Stimulated activated naive B cell treated with anti-CD40 and anti-IgM and Interleukin-4, amounts not matched to agents 10 μg/mL and 1 μg/mL and 100 μg/mL, for 72 hours (primary cell): ENCODE measurements at regions not wholly inside any gene's neighbourhood (a gene's known extent, or its start where the extent isn't known, plus 50 kb on each side); places are given as distances from the start of the nearest gene placed in this dataset.
"Not testable (repeated sequence)": the region's sequence is repeated elsewhere in the genome, so short reads cannot be mapped to it uniquely, and the experiment has no call there.

Experiments
- ATAC-seq, 2 donors: fragments of 150-1000 bp; cut with Tn5 transposase; replicated peaks; 2 replicates each; pipeline ENCODE4 v1.10.0; 2021; ENCODE audit warnings: moderate library complexity in 1 of 2
- DNase-seq: peaks from one replicate; pipeline ENCODE4 v3.0.0; 2021
- H3K27ac Mint-ChIP-seq: one replicate; pipeline ENCODE4 v1.8.0; 2022; ENCODE audit warnings: mild to moderate bottlenecking, mixed read lengths
- H3K27me3 Mint-ChIP-seq, 2 donors: one replicate each; pipeline ENCODE4 v1.8.0; 2022; ENCODE audit warnings: mixed read lengths in 2 of 2
- H3K36me3 Mint-ChIP-seq, 2 donors: one replicate each; pipeline ENCODE4 v1.8.0; 2022; ENCODE audit warnings: mixed read lengths in 2 of 2, mild to moderate bottlenecking in 1 of 2
- H3K4me1 Mint-ChIP-seq, 2 donors: one replicate each; pipeline ENCODE4 v1.8.0; 2022; ENCODE audit warnings: mixed read lengths in 2 of 2, mild to moderate bottlenecking in 1 of 2
- H3K4me3 Mint-ChIP-seq, 2 donors: one replicate each; pipeline ENCODE4 v1.8.0; 2022; ENCODE audit warnings: mild to moderate bottlenecking in 2 of 2, mixed read lengths in 2 of 2, moderate library complexity in 1 of 2
- H3K9me3 Mint-ChIP-seq, 2 donors: one replicate each; pipeline ENCODE4 v1.8.0; 2022; ENCODE audit warnings: mixed read lengths in 2 of 2, mild to moderate bottlenecking in 1 of 2

- H3K36me3 Mint-ChIP-seq: no peaks in the 10 kb centered on the region
- H3K4me3 Mint-ChIP-seq: no peak overlapping the region
- peaks cover 0 to 9% of the 10 kb centered on the region in 2 donors for H3K9me3 Mint-ChIP-seq
- H3K27me3 Mint-ChIP-seq: no peaks in the 10 kb centered on the region
- DNase-seq (no peak), ATAC-seq (no peak)
- no peaks in the 10 kb centered on the region for H3K4me1 Mint-ChIP-seq
- H3K27ac Mint-ChIP-seq: no peak overlapping the region
Measured at GRCh38 chr2:139454251-139454650, 674.1 kb upstream of the NXPH2 start.

GRCh38 chr2:139439100-139439499, 658.9 kb upstream of the NXPH2 start:
- Mint-ChIP-seq H3K9me3 (peaks cover 0 to 2% of the 10 kb centered on the region in 2 donors), H3K4me3 (no peak overlapping the region), H3K27me3 (no peaks in the 10 kb centered on the region), H3K27ac (no peak overlapping the region), H3K36me3 (no peaks in the 10 kb centered on the region), H3K4me1 (no peaks in the 10 kb centered on the region)
- DNase-seq (no peak), ATAC-seq (no peak)

GRCh38 chr2:139438478-139438877, 658.3 kb upstream of the NXPH2 start:
- DNase-seq (no peak), ATAC-seq (no peak)
- H3K36me3 Mint-ChIP-seq: no peaks in the 10 kb centered on the region
- H3K4me1 Mint-ChIP-seq: no peaks in the 10 kb centered on the region
- H3K27ac Mint-ChIP-seq: no peak overlapping the region
- H3K9me3 Mint-ChIP-seq: peaks cover 0 to 2% of the 10 kb centered on the region in 2 donors
- no peak overlapping the region for H3K4me3 Mint-ChIP-seq
- H3K27me3 Mint-ChIP-seq: no peaks in the 10 kb centered on the region

- Mint-ChIP-seq H3K27ac (no peak overlapping the region), H3K4me1 (no peaks in the 10 kb centered on the region), H3K36me3 (no peaks in the 10 kb centered on the region), H3K9me3 (peaks cover 0 to 2% of the 10 kb centered on the region in 2 donors), H3K27me3 (no peaks in the 10 kb centered on the region), H3K4me3 (no peak overlapping the region)
- DNase-seq (no peak), ATAC-seq (no peak)
Measured at GRCh38 chr2:139427164-139427563, 647.0 kb upstream of the NXPH2 start.

- no peak overlapping the region for H3K4me3 Mint-ChIP-seq
Measured at GRCh38 chr2:139424101-139424500, 643.9 kb upstream of the NXPH2 start.

GRCh38 chr2:139411236-139411635, 631.0 kb upstream of the NXPH2 start:
- no peak for ATAC-seq
- Mint-ChIP-seq H3K4me3 (no peak overlapping the region), H3K4me1 (no peaks in the 10 kb centered on the region), H3K36me3 (no peaks in the 10 kb centered on the region), H3K27me3 (no peaks in the 10 kb centered on the region), H3K27ac (no peak overlapping the region), H3K9me3 (peaks cover 0 to 5% of the 10 kb centered on the region in 2 donors)
- DNase-seq: no peak

More at GRCh38 chr2:139424101-139424500, 643.9 kb upstream of the NXPH2 start:
- no peaks in the 10 kb centered on the region for H3K27me3 Mint-ChIP-seq
- no peak overlapping the region for H3K27ac Mint-ChIP-seq
- no peaks in the 10 kb centered on the region for H3K4me1 Mint-ChIP-seq
- no peaks in the 10 kb centered on the region for H3K36me3 Mint-ChIP-seq
- DNase-seq (no peak), ATAC-seq (no peak)
- peaks cover 0 to 4% of the 10 kb centered on the region in 2 donors for H3K9me3 Mint-ChIP-seq

GRCh38 chr2:139410833-139411174, 630.6 kb upstream of the NXPH2 start:
- H3K9me3 Mint-ChIP-seq, ATAC-seq, H3K4me1 Mint-ChIP-seq, H3K27me3 Mint-ChIP-seq, DNase-seq, H3K4me3 Mint-ChIP-seq, H3K27ac Mint-ChIP-seq, H3K36me3 Mint-ChIP-seq: not testable (repeated sequence)

GRCh38 chr2:139410147-139410832, 630.1 kb upstream of the NXPH2 start:
- H3K4me3 Mint-ChIP-seq, H3K9me3 Mint-ChIP-seq, H3K27ac Mint-ChIP-seq, ATAC-seq, H3K27me3 Mint-ChIP-seq, H3K4me1 Mint-ChIP-seq, H3K36me3 Mint-ChIP-seq, DNase-seq: not testable (repeated sequence)

- ATAC-seq (no peak), DNase-seq (no peak)
- no peaks in the 10 kb centered on the region for H3K27me3 Mint-ChIP-seq
- no peak overlapping the region for H3K27ac Mint-ChIP-seq
- no peak overlapping the region for H3K4me3 Mint-ChIP-seq
- H3K9me3 Mint-ChIP-seq: peaks cover 0 to 4% of the 10 kb centered on the region in 2 donors
- no peaks in the 10 kb centered on the region for H3K36me3 Mint-ChIP-seq
- H3K4me1 Mint-ChIP-seq: no peaks in the 10 kb centered on the region
Measured at GRCh38 chr2:139409212-139409611, 629.0 kb upstream of the NXPH2 start.

- H3K27me3 Mint-ChIP-seq: no peaks in the 10 kb centered on the region
- H3K4me3 Mint-ChIP-seq: no peak overlapping the region
- ATAC-seq: no peak
- H3K36me3 Mint-ChIP-seq: no peaks in the 10 kb centered on the region
- H3K9me3 Mint-ChIP-seq: peaks cover 0 to 5% of the 10 kb centered on the region in 2 donors
- H3K27ac Mint-ChIP-seq: no peak overlapping the region
- H3K4me1 Mint-ChIP-seq: no peaks in the 10 kb centered on the region
- DNase-seq: no peak
Measured at GRCh38 chr2:139403948-139404347, 623.8 kb upstream of the NXPH2 start.

- DNase-seq (no peak), ATAC-seq (no peak)
- Mint-ChIP-seq H3K4me1 (no peaks in the 10 kb centered on the region), H3K36me3 (no peaks in the 10 kb centered on the region), H3K9me3 (peaks cover 3 to 4% of the 10 kb centered on the region in 2 donors), H3K4me3 (no peak overlapping the region), H3K27ac (no peak overlapping the region), H3K27me3 (no peaks in the 10 kb centered on the region)
Measured at GRCh38 chr2:139394801-139395200, 614.6 kb upstream of the NXPH2 start.

GRCh38 chr2:139389391-139389790, 609.2 kb upstream of the NXPH2 start:
- H3K36me3 Mint-ChIP-seq: no peaks in the 10 kb centered on the region
- no peak overlapping the region for H3K4me3 Mint-ChIP-seq
- H3K27me3 Mint-ChIP-seq: no peaks in the 10 kb centered on the region
- peaks cover 0 to 3% of the 10 kb centered on the region in 2 donors for H3K9me3 Mint-ChIP-seq
- DNase-seq (no peak), ATAC-seq (no peak)
- H3K27ac Mint-ChIP-seq: no peak overlapping the region
- H3K4me1 Mint-ChIP-seq: no peaks in the 10 kb centered on the region

- DNase-seq (no peak), ATAC-seq (no peak)
- H3K27me3 Mint-ChIP-seq: no peaks in the 10 kb centered on the region
- no peak overlapping the region for H3K27ac Mint-ChIP-seq
- no peaks in the 10 kb centered on the region for H3K36me3 Mint-ChIP-seq
- H3K4me3 Mint-ChIP-seq: no peak overlapping the region
- no peaks in the 10 kb centered on the region for H3K4me1 Mint-ChIP-seq
- H3K9me3 Mint-ChIP-seq: peaks cover 0 to 3% of the 10 kb centered on the region in 2 donors
Measured at GRCh38 chr2:139386401-139386800, 606.2 kb upstream of the NXPH2 start.

GRCh38 chr2:139383532-139383931, 603.3 kb upstream of the NXPH2 start:
- H3K4me1 Mint-ChIP-seq: no peaks in the 10 kb centered on the region
- DNase-seq (no peak), ATAC-seq (no peak)
- no peak overlapping the region for H3K27ac Mint-ChIP-seq
- H3K27me3 Mint-ChIP-seq: no peaks in the 10 kb centered on the region
- H3K9me3 Mint-ChIP-seq: peaks cover 0 to 5% of the 10 kb centered on the region in 2 donors
- H3K36me3 Mint-ChIP-seq: no peaks in the 10 kb centered on the region
- no peak overlapping the region for H3K4me3 Mint-ChIP-seq

- no peaks in the 10 kb centered on the region for H3K27me3 Mint-ChIP-seq
- no peaks in the 10 kb centered on the region for H3K4me1 Mint-ChIP-seq
- H3K27ac Mint-ChIP-seq: no peak overlapping the region
- H3K9me3 Mint-ChIP-seq: peaks cover 0 to 5% of the 10 kb centered on the region in 2 donors
- ATAC-seq: no peak
- H3K36me3 Mint-ChIP-seq: no peaks in the 10 kb centered on the region
- H3K4me3 Mint-ChIP-seq: no peak overlapping the region
- no peak for DNase-seq
Measured at GRCh38 chr2:139380051-139380450, 599.9 kb upstream of the NXPH2 start.

- no peak overlapping the region for H3K4me3 Mint-ChIP-seq
- H3K27ac Mint-ChIP-seq: no peak overlapping the region
- H3K27me3 Mint-ChIP-seq: no peaks in the 10 kb centered on the region
- H3K36me3 Mint-ChIP-seq: no peaks in the 10 kb centered on the region
- ATAC-seq (no peak), DNase-seq (no peak)
- peaks cover 0 to 5% of the 10 kb centered on the region in 2 donors for H3K9me3 Mint-ChIP-seq
- H3K4me1 Mint-ChIP-seq: no peaks in the 10 kb centered on the region
Measured at GRCh38 chr2:139378373-139378772, 598.2 kb upstream of the NXPH2 start.
